ENCODE measurements at regions not wholly inside any gene's neighbourhood (a gene's known extent, or its start where the extent isn't known, plus 50 kb on each side); places are given as distances from the start of the nearest gene placed in this dataset.

DNA sequence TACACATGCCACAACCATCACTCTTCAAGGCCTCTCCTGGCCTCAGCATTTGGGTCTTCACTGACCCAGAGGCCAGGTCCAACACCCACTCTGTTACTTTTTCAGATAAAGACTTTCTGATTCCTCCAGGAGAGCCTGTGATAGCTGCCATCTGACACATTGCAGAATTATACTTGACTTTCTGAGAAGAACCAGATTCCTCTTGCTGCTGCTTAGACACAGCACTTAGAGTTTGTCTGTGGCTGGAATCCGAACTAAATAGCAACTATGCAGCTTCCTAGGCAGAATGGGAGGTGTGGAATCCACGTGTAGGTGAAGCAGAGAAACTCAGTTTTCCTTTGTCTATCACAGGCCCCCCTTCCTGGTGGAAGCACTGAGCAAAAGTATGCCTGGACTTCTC, 344.7 kb upstream of the SLC30A5 start:
- TF ChIP-seq, protein P1, sequence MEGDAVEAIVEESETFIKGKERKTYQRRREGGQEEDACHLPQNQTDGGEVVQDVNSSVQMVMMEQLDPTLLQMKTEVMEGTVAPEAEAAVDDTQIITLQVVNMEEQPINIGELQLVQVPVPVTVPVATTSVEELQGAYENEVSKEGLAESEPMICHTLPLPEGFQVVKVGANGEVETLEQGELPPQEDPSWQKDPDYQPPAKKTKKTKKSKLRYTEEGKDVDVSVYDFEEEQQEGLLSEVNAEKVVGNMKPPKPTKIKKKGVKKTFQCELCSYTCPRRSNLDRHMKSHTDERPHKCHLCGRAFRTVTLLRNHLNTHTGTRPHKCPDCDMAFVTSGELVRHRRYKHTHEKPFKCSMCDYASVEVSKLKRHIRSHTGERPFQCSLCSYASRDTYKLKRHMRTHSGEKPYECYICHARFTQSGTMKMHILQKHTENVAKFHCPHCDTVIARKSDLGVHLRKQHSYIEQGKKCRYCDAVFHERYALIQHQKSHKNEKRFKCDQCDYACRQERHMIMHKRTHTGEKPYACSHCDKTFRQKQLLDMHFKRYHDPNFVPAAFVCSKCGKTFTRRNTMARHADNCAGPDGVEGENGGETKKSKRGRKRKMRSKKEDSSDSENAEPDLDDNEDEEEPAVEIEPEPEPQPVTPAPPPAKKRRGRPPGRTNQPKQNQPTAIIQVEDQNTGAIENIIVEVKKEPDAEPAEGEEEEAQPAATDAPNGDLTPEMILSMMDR (IDR thresholded peaks at IDR 0.05) = no peak
- no peak for TF ChIP-seq POLR2A (IDR thresholded peaks at IDR 0.05)

All from lower leg skin (tissue), 3 donors.